ENCODE measurements at regions not wholly inside any gene's neighbourhood (a gene's known extent, or its start where the extent isn't known, plus 50 kb on each side); places are given as distances from the start of the nearest gene placed in this dataset.

- H3K4me3 Mint-ChIP-seq, result no peak overlapping the region
- no peak for DNase-seq
- H3K9me3 Mint-ChIP-seq, result peaks cover 55% of the 10 kb centered on the region
- no peak for TF ChIP-seq CTCF (IDR thresholded peaks at IDR 0.05)
- H3K27ac Mint-ChIP-seq, result no peak overlapping the region
- no peaks in the 10 kb centered on the region for H3K27me3 Mint-ChIP-seq (ENCODE audit: insufficient read depth)
- no peaks in the 10 kb centered on the region for H3K4me1 Mint-ChIP-seq (ENCODE audit: low read depth)
- H3K36me3 Mint-ChIP-seq (ENCODE audit: low read depth), result peaks cover 4% of the 10 kb centered on the region; the same call in 1 of the 2 replicates
Measured at GRCh38 chr22:48803948-48804810, 1023.5 kb downstream of the BRD1 start.

- Mint-ChIP-seq H3K9me3 (peaks cover 53% of the 10 kb centered on the region), H3K4me1 (ENCODE audit: low read depth) (no peaks in the 10 kb centered on the region), H3K4me3 (no peak overlapping the region), H3K36me3 (ENCODE audit: low read depth) (peaks cover 4% of the 10 kb centered on the region; the same call in 1 of the 2 replicates), H3K27me3 (ENCODE audit: insufficient read depth) (no peaks in the 10 kb centered on the region), H3K27ac (no peak overlapping the region)
- TF ChIP-seq CTCF (IDR thresholded peaks at IDR 0.05), result no peak
- DNase-seq, result no peak
Measured at GRCh38 chr22:48803171-48803947, 1024.3 kb downstream of the BRD1 start.

DNA sequence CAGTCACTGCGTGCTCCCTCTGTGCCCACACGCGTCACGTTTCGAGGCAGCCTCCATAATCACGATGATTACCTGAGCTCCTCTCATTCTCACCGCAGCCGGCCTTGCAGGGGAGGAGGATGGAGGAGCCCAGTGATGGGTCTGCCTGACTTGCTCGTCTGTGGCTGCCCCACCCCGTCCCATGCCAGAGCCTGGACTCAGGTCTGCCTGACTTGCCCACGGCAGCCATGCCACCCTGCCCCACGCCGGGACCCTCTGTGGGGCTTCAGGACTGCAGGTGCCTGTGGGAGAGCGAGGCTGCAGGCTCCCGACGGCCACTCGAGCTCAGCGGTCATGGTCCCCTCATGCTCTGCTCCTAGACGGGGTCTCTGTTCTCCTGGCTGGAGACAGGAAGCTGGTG, 1025.1 kb downstream of the BRD1 start:
- Mint-ChIP-seq H3K9me3 (peaks cover 55% of the 10 kb centered on the region), H3K4me1 (ENCODE audit: low read depth) (no peaks in the 10 kb centered on the region)
- no peak for TF ChIP-seq CTCF (IDR thresholded peaks at IDR 0.05)

GRCh38 chr22:48800886-48801607, 1026.6 kb downstream of the BRD1 start:
- Mint-ChIP-seq H3K27me3 (ENCODE audit: insufficient read depth) (no peaks in the 10 kb centered on the region), H3K9me3 (peaks cover 61% of the 10 kb centered on the region), H3K36me3 (ENCODE audit: low read depth) (peaks cover 4% of the 10 kb centered on the region; the same call in 1 of the 2 replicates), H3K4me3 (no peak overlapping the region), H3K4me1 (ENCODE audit: low read depth) (no peaks in the 10 kb centered on the region), H3K27ac (no peak overlapping the region)
- no peak for DNase-seq
- TF ChIP-seq CTCF (IDR thresholded peaks at IDR 0.05), result no peak

More for the DNA sequence above, 1025.1 kb downstream of the BRD1 start:
- no peak for DNase-seq
- H3K27me3 Mint-ChIP-seq (ENCODE audit: insufficient read depth), result no peaks in the 10 kb centered on the region
- H3K36me3 Mint-ChIP-seq (ENCODE audit: low read depth), result peaks cover 4% of the 10 kb centered on the region; the same call in 1 of the 2 replicates
- H3K4me3 Mint-ChIP-seq, result no peak overlapping the region
- H3K27ac Mint-ChIP-seq, result no peak overlapping the region
